Liver (tissue), 8 donors: ENCODE measurements at regions not wholly inside any gene's neighbourhood (a gene's known extent, or its start where the extent isn't known, plus 50 kb on each side); places are given as distances from the start of the nearest gene placed in this dataset.
"Not testable (repeated sequence)": the region's sequence is repeated elsewhere in the genome, so short reads cannot be mapped to it uniquely, and the experiment has no call there.

Experiments used
- DNase-seq: peaks from one replicate; pipeline ENCODE4 v3.0.0-alpha.2; 2017; ENCODE audit warnings: low spot score
- H3K27ac ChIP-seq, 2 donors: one replicate each; pipeline ENCODE4 v1.7.0; 2013; ENCODE audit warnings: inconsistent platforms in 2 of 2, low read length in 2 of 2, control low read depth in 1 of 2, low read depth in 1 of 2, mild to moderate bottlenecking in 1 of 2
- H3K27me3 ChIP-seq, 4 donors: one replicate each; pipeline versions ENCODE4 v1.6.1 to v1.7.0; 2013; ENCODE audit warnings: low read length in 3 of 4, inconsistent platforms in 1 of 4, mild to moderate bottlenecking in 1 of 4, moderate library complexity in 1 of 4; ENCODE audit not compliant: control insufficient read depth in 4 of 4, insufficient read depth in 4 of 4
- H3K36me3 ChIP-seq, 4 donors: one replicate each; pipeline versions ENCODE4 v1.6.1 to v1.7.0; 2013; ENCODE audit warnings: low read length in 3 of 4, mild to moderate bottlenecking in 3 of 4, low read depth in 1 of 4, moderate library complexity in 1 of 4; ENCODE audit not compliant: control insufficient read depth in 4 of 4, insufficient read depth in 3 of 4
- H3K4me1 ChIP-seq, 4 donors: one replicate each; pipeline versions ENCODE4 v1.6.1 to v1.7.0; 2013; ENCODE audit warnings: low read length in 3 of 4, mild to moderate bottlenecking in 3 of 4, moderate library complexity in 1 of 4; ENCODE audit not compliant: control insufficient read depth in 4 of 4, insufficient read depth in 4 of 4
- H3K4me3 ChIP-seq, 3 donors: one replicate each; pipeline versions ENCODE4 v1.6.1 to v1.7.0; 2013; ENCODE audit warnings: low read length in 3 of 3, control low read depth in 1 of 3, low read depth in 1 of 3, mild to moderate bottlenecking in 1 of 3
- H3K9ac ChIP-seq, 2 donors: one replicate each; pipeline ENCODE4 v1.7.0; 2013; ENCODE audit warnings: low read length in 2 of 2, mild to moderate bottlenecking in 2 of 2, moderate library complexity in 2 of 2, control low read depth in 1 of 2, low read depth in 1 of 2
- H3K9me3 ChIP-seq, 4 donors: one replicate each; pipeline versions ENCODE4 v1.6.1 to v1.7.0; 2013; ENCODE audit warnings: low read length in 3 of 4; ENCODE audit not compliant: control insufficient read depth in 4 of 4
- CTCF ChIP-seq: fragments of 150-350 bp; IDR thresholded peaks from 2 replicates; pipeline ENCODE4 v1.5.1; 2017; ENCODE audit warnings: improper control_type of control experiment, low read depth, low read length; ENCODE audit not compliant: missing input control
- EGR1 ChIP-seq, 2 donors: IDR thresholded peaks; 2 replicates each; pipeline ENCODE4 v1.6.1; 2016 to 2018; ENCODE audit warnings: antibody characterized with exemption in 2 of 2, low read depth in 2 of 2
- FOXA1 ChIP-seq: IDR thresholded peaks from 2 replicates; pipeline ENCODE4 v1.6.1; 2016; ENCODE audit warnings: antibody characterized with exemption
- HNF4G ChIP-seq: IDR thresholded peaks from 2 replicates; pipeline ENCODE4 v1.6.1; 2016; ENCODE audit warnings: antibody characterized with exemption
- JUND ChIP-seq, 2 donors: IDR thresholded peaks; 2 replicates each; pipeline ENCODE4 v1.6.1; 2016; ENCODE audit warnings: antibody characterized with exemption in 2 of 2
- MAX ChIP-seq: IDR thresholded peaks from 2 replicates; pipeline ENCODE4 v1.6.1; 2016; ENCODE audit warnings: antibody characterized with exemption
- NR2F2 ChIP-seq: IDR thresholded peaks from 2 replicates; pipeline ENCODE4 v1.6.1; 2016; ENCODE audit warnings: antibody characterized with exemption
- RAD21 ChIP-seq, 2 donors: IDR thresholded peaks; 2 replicates each; pipeline ENCODE4 v1.6.1; 2016; ENCODE audit warnings: antibody characterized with exemption in 2 of 2, mild to moderate bottlenecking in 2 of 2
- RXRA ChIP-seq, 2 donors: IDR thresholded peaks; 2 replicates each; pipeline ENCODE4 v1.6.1; 2017 to 2018; ENCODE audit warnings: antibody characterized with exemption in 2 of 2, mild to moderate bottlenecking in 1 of 2
- SP1 ChIP-seq: IDR thresholded peaks from 2 replicates; pipeline ENCODE4 v1.6.1; 2018; ENCODE audit warnings: antibody characterized with exemption, mild to moderate bottlenecking
- YY1 ChIP-seq: IDR thresholded peaks from 2 replicates; pipeline ENCODE4 v1.6.1; 2016; ENCODE audit warnings: antibody characterized with exemption, mild to moderate bottlenecking
- WGBS: extraction: QIAGEN DNeasy Blood & Tissue Kit; methylation state at CpG from one replicate; pipeline ENCODE4 v1.1.7; 2013; 5-methylcytosine and 5-hydroxymethylcytosine counted together
- TF ChIP-seq, protein P1 (sequence below): IDR thresholded peaks from 2 replicates; pipeline ENCODE4 v1.6.1; 2016; ENCODE audit warnings: antibody characterized with exemption
- TF ChIP-seq, protein P2 (sequence below): IDR thresholded peaks from 2 replicates; pipeline ENCODE4 v1.6.1; 2016; ENCODE audit warnings: antibody characterized with exemption, mild to moderate bottlenecking
- TF ChIP-seq, protein P3 (sequence below): IDR thresholded peaks from 2 replicates; pipeline ENCODE4 v1.6.1; 2016; ENCODE audit warnings: antibody characterized with exemption
- donor health status: healthy.
- donor health status: healthy.
- donor health status: healthy.
- donor health status: healthy.
- donor health status: healthy.

DNA sequence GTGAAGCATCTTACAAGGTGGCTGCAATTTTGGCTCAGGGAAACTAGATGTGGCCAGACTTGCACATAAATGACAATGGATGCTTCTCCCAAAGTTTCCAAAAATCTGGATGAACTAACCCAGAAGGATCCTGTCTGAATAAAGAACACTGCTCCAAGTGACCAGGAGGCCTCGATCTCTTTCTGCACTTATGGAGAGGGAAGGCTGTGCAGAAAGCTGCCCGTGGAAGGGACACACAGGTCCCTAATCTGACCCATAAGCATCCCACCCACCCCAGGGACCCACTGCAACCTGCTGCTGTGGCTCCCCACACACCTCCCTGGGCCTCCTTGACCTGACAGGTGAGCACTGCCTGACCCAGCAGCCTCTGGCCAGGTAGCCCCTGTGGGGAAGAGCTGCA lies 74.6 kb upstream of the SEC14L1 start:
- no peak overlapping the region for H3K27ac ChIP-seq
- H3K9me3 ChIP-seq, result no peaks in the 10 kb centered on the region
- DNase-seq, result no peak
- TF ChIP-seq FOXA1 (no peak), EGR1 (IDR thresholded peaks at IDR 0.05; ENCODE audit: low read depth in 2 of 2) (no peak), HNF4G (no peak), RAD21 (IDR thresholded peaks at IDR 0.05) (no peak), SP1 (no peak), NR2F2 (no peak), RXRA (IDR thresholded peaks at IDR 0.05) (no peak), CTCF (no peak), YY1 (no peak), MAX (no peak), JUND (IDR thresholded peaks at IDR 0.05) (no peak)
- TF ChIP-seq, protein P1, sequence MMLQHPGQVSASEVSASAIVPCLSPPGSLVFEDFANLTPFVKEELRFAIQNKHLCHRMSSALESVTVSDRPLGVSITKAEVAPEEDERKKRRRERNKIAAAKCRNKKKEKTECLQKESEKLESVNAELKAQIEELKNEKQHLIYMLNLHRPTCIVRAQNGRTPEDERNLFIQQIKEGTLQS, result no peak
- TF ChIP-seq, protein P2, sequence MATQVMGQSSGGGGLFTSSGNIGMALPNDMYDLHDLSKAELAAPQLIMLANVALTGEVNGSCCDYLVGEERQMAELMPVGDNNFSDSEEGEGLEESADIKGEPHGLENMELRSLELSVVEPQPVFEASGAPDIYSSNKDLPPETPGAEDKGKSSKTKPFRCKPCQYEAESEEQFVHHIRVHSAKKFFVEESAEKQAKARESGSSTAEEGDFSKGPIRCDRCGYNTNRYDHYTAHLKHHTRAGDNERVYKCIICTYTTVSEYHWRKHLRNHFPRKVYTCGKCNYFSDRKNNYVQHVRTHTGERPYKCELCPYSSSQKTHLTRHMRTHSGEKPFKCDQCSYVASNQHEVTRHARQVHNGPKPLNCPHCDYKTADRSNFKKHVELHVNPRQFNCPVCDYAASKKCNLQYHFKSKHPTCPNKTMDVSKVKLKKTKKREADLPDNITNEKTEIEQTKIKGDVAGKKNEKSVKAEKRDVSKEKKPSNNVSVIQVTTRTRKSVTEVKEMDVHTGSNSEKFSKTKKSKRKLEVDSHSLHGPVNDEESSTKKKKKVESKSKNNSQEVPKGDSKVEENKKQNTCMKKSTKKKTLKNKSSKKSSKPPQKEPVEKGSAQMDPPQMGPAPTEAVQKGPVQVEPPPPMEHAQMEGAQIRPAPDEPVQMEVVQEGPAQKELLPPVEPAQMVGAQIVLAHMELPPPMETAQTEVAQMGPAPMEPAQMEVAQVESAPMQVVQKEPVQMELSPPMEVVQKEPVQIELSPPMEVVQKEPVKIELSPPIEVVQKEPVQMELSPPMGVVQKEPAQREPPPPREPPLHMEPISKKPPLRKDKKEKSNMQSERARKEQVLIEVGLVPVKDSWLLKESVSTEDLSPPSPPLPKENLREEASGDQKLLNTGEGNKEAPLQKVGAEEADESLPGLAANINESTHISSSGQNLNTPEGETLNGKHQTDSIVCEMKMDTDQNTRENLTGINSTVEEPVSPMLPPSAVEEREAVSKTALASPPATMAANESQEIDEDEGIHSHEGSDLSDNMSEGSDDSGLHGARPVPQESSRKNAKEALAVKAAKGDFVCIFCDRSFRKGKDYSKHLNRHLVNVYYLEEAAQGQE, result no peak
- TF ChIP-seq, protein P3, sequence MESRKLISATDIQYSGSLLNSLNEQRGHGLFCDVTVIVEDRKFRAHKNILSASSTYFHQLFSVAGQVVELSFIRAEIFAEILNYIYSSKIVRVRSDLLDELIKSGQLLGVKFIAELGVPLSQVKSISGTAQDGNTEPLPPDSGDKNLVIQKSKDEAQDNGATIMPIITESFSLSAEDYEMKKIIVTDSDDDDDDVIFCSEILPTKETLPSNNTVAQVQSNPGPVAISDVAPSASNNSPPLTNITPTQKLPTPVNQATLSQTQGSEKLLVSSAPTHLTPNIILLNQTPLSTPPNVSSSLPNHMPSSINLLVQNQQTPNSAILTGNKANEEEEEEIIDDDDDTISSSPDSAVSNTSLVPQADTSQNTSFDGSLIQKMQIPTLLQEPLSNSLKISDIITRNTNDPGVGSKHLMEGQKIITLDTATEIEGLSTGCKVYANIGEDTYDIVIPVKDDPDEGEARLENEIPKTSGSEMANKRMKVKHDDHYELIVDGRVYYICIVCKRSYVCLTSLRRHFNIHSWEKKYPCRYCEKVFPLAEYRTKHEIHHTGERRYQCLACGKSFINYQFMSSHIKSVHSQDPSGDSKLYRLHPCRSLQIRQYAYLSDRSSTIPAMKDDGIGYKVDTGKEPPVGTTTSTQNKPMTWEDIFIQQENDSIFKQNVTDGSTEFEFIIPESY, result no peak
- H3K4me3 ChIP-seq, result no peak overlapping the region
- H3K36me3 ChIP-seq, result no peaks in the 10 kb centered on the region
- peaks cover 0 to 2% (median 0%) of the 10 kb centered on the region in 4 donors for H3K27me3 ChIP-seq
- H3K9ac ChIP-seq, result no peak overlapping the region
- H3K4me1 ChIP-seq, result no peaks in the 10 kb centered on the region
- 78% methylated on average over 2 of the region's 2 CpGs for WGBS

DNA sequence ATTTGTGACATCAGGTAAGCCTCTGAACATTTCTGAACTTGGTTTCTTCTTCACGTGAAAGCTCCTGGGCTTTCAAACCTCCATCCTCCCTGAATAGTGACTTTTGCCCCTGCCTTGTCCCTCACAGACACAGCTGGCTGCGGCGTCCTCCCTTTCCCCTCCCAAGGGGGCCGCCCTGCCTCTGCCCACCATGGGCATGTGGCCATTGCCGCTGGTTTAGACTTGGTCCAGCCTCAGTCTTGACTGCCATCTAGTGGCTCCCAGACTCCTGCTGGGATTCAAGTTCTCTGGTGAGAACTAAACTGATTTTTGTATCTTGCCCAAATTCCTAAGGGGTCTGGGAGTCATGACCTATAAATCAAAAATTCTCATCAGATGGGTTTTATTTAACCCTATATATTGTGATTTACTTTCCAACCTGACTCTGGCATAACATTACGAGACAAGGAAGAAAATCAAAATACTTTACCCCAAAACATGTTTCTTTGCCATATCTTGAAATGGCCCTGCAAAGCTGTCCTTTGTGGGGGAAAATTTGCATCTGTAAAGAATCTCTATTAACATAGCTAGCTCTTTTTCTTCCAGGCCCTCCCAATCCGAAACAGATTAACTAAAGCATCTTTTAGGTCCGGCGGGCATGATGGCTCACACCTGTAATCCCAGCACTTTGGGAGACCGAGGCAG lies 73.9 kb upstream of the SEC14L1 start:
- peak; percentile 55 for DNase-seq
- not testable (repeated sequence) for H3K27me3 ChIP-seq, H3K4me1 ChIP-seq, H3K9ac ChIP-seq, H3K4me3 ChIP-seq, H3K27ac ChIP-seq, H3K36me3 ChIP-seq, H3K9me3 ChIP-seq
- 27% methylated on average over 10 of the region's 10 CpGs for whole genome bisulfite sequencing
- TF ChIP-seq CTCF (peak; percentile 64), RAD21 (IDR thresholded peaks at IDR 0.05) (peak; percentile 76 to 83)
